ENCODE measurements at regions not wholly inside any gene's neighbourhood (a gene's known extent, or its start where the extent isn't known, plus 50 kb on each side); places are given as distances from the start of the nearest gene placed in this dataset.
A peak's percentile ranks its signal among the peaks of the same experiment; 100 is the strongest.

- DNase-seq: no peak
- no peak overlapping the region for H3K4me3 Mint-ChIP-seq
- H3K9me3 Mint-ChIP-seq: peaks cover 3% of the 10 kb centered on the region
- H3K27me3 Mint-ChIP-seq (ENCODE audit: low read depth, poor library complexity): no peaks in the 10 kb centered on the region
- no peak for TF ChIP-seq CTCF (IDR thresholded peaks at IDR 0.05)
- no peak overlapping the region for H3K27ac Mint-ChIP-seq
- no peaks in the 10 kb centered on the region for H3K4me1 Mint-ChIP-seq
- H3K36me3 Mint-ChIP-seq (ENCODE audit: low read depth): no peaks in the 10 kb centered on the region
These were observed 305.1 kb upstream of the ANXA10 start for GRCh38 chr4:167787231-167787630.

GRCh38 chr4:167802463-167803212 lies 289.7 kb upstream of the ANXA10 start:
- H3K27ac Mint-ChIP-seq: peak overlapping the region; percentile 90
- peak overlapping the region; percentile 8 for H3K4me3 Mint-ChIP-seq
- no peak for TF ChIP-seq CTCF (IDR thresholded peaks at IDR 0.05)
- H3K4me1 Mint-ChIP-seq: peaks cover 43% of the 10 kb centered on the region
- H3K9me3 Mint-ChIP-seq: no peaks in the 10 kb centered on the region
- H3K36me3 Mint-ChIP-seq (ENCODE audit: low read depth): no peaks in the 10 kb centered on the region
- no peak for DNase-seq
- no peaks in the 10 kb centered on the region for H3K27me3 Mint-ChIP-seq (ENCODE audit: low read depth, poor library complexity)

- no peak overlapping the region for H3K4me3 Mint-ChIP-seq
- H3K4me1 Mint-ChIP-seq: peaks cover 14% of the 10 kb centered on the region
- no peaks in the 10 kb centered on the region for H3K27me3 Mint-ChIP-seq (ENCODE audit: low read depth, poor library complexity)
- no peak for DNase-seq
- TF ChIP-seq CTCF (IDR thresholded peaks at IDR 0.05): no peak
- peaks cover 23% of the 10 kb centered on the region for H3K9me3 Mint-ChIP-seq
- H3K27ac Mint-ChIP-seq: no peak overlapping the region
- peaks cover 12% of the 10 kb centered on the region for H3K36me3 Mint-ChIP-seq (ENCODE audit: low read depth)
These were observed 280.4 kb upstream of the ANXA10 start for GRCh38 chr4:167811958-167812357.

- no peaks in the 10 kb centered on the region for H3K27me3 Mint-ChIP-seq (ENCODE audit: low read depth, poor library complexity)
- H3K4me1 Mint-ChIP-seq: peaks cover 29% of the 10 kb centered on the region
- H3K9me3 Mint-ChIP-seq: no peaks in the 10 kb centered on the region
- peak overlapping the region; percentile 64 for H3K27ac Mint-ChIP-seq
- no peaks in the 10 kb centered on the region for H3K36me3 Mint-ChIP-seq (ENCODE audit: low read depth)
- no peak for TF ChIP-seq CTCF (IDR thresholded peaks at IDR 0.05)
- H3K4me3 Mint-ChIP-seq: no peak overlapping the region
- DNase-seq: no peak
These were observed 266.1 kb upstream of the ANXA10 start for GRCh38 chr4:167826281-167826680.

- no peaks in the 10 kb centered on the region for H3K27me3 Mint-ChIP-seq (ENCODE audit: low read depth, poor library complexity)
- no peak overlapping the region for H3K27ac Mint-ChIP-seq
- H3K36me3 Mint-ChIP-seq (ENCODE audit: low read depth): no peaks in the 10 kb centered on the region
- H3K4me1 Mint-ChIP-seq: no peaks in the 10 kb centered on the region
- H3K4me3 Mint-ChIP-seq: no peak overlapping the region
- TF ChIP-seq CTCF (IDR thresholded peaks at IDR 0.05): no peak
- H3K9me3 Mint-ChIP-seq: no peaks in the 10 kb centered on the region
- DNase-seq: no peak
These were observed 260.5 kb upstream of the ANXA10 start for GRCh38 chr4:167831855-167832254.

GRCh38 chr4:167838686-167839085 lies 253.7 kb upstream of the ANXA10 start:
- Mint-ChIP-seq H3K36me3 (ENCODE audit: low read depth) (no peaks in the 10 kb centered on the region), H3K9me3 (no peaks in the 10 kb centered on the region), H3K27me3 (ENCODE audit: low read depth, poor library complexity) (peaks cover 3% of the 10 kb centered on the region), H3K27ac (no peak overlapping the region), H3K4me3 (no peak overlapping the region), H3K4me1 (no peaks in the 10 kb centered on the region)
- TF ChIP-seq CTCF (IDR thresholded peaks at IDR 0.05): no peak
- no peak for DNase-seq

All from nephron progenitor cell (in vitro differentiated cells).